ENCODE measurements at regions not wholly inside any gene's neighbourhood (a gene's known extent, or its start where the extent isn't known, plus 50 kb on each side); places are given as distances from the start of the nearest gene placed in this dataset.

GRCh38 chr16:86863609-86864008 is 285.3 kb downstream of the FOXL1 start:
- H3K4me1 Mint-ChIP-seq (ENCODE audit: unreplicated experiment) = peaks cover 2% of the 10 kb centered on the region

GRCh38 chr16:86864586-86864985 is 286.2 kb downstream of the FOXL1 start:
- Mint-ChIP-seq H3K27ac (ENCODE audit: unreplicated experiment) (no peak overlapping the region), H3K4me3 (ENCODE audit: unreplicated experiment) (no peak overlapping the region), H3K27me3 (ENCODE audit: unreplicated experiment) (peaks cover 2% of the 10 kb centered on the region), H3K36me3 (ENCODE audit: low read depth, unreplicated experiment) (no peaks in the 10 kb centered on the region), H3K9me3 (ENCODE audit: unreplicated experiment) (no peaks in the 10 kb centered on the region), H3K4me1 (ENCODE audit: unreplicated experiment) (peaks cover 2% of the 10 kb centered on the region)
- no peak for DNase-seq (ENCODE audit: low spot score)
- TF ChIP-seq CTCF (IDR thresholded peaks at IDR 0.05; ENCODE audit: unreplicated experiment) = no peak

More at GRCh38 chr16:86863609-86864008, 285.3 kb downstream of the FOXL1 start:
- Mint-ChIP-seq H3K4me3 (ENCODE audit: unreplicated experiment) (no peak overlapping the region), H3K27me3 (ENCODE audit: unreplicated experiment) (peaks cover 2% of the 10 kb centered on the region), H3K9me3 (ENCODE audit: unreplicated experiment) (no peaks in the 10 kb centered on the region), H3K27ac (ENCODE audit: unreplicated experiment) (no peak overlapping the region), H3K36me3 (ENCODE audit: low read depth, unreplicated experiment) (no peaks in the 10 kb centered on the region)
- no peak for TF ChIP-seq CTCF (IDR thresholded peaks at IDR 0.05; ENCODE audit: unreplicated experiment)
- no peak for DNase-seq (ENCODE audit: low spot score)

- no peak for TF ChIP-seq CTCF (IDR thresholded peaks at IDR 0.05; ENCODE audit: unreplicated experiment)
- peaks cover 2% of the 10 kb centered on the region for H3K27me3 Mint-ChIP-seq (ENCODE audit: unreplicated experiment)
- H3K9me3 Mint-ChIP-seq (ENCODE audit: unreplicated experiment) = no peaks in the 10 kb centered on the region
- peaks cover 1% of the 10 kb centered on the region for H3K4me1 Mint-ChIP-seq (ENCODE audit: unreplicated experiment)
- DNase-seq (ENCODE audit: low spot score) = no peak
- no peak overlapping the region for H3K27ac Mint-ChIP-seq (ENCODE audit: unreplicated experiment)
- H3K36me3 Mint-ChIP-seq (ENCODE audit: low read depth, unreplicated experiment) = no peaks in the 10 kb centered on the region
- H3K4me3 Mint-ChIP-seq (ENCODE audit: unreplicated experiment) = no peak overlapping the region
These were observed 287.7 kb downstream of the FOXL1 start for GRCh38 chr16:86865851-86866662.

- H3K4me3 Mint-ChIP-seq (ENCODE audit: unreplicated experiment) = no peak overlapping the region
- TF ChIP-seq CTCF (IDR thresholded peaks at IDR 0.05; ENCODE audit: unreplicated experiment) = no peak
- no peaks in the 10 kb centered on the region for H3K9me3 Mint-ChIP-seq (ENCODE audit: unreplicated experiment)
- DNase-seq (ENCODE audit: low spot score) = no peak
- H3K36me3 Mint-ChIP-seq (ENCODE audit: low read depth, unreplicated experiment) = no peaks in the 10 kb centered on the region
- H3K27me3 Mint-ChIP-seq (ENCODE audit: unreplicated experiment) = peaks cover 2% of the 10 kb centered on the region
- peaks cover 7% of the 10 kb centered on the region for H3K4me1 Mint-ChIP-seq (ENCODE audit: unreplicated experiment)
- no peak overlapping the region for H3K27ac Mint-ChIP-seq (ENCODE audit: unreplicated experiment)
These were observed 288.8 kb downstream of the FOXL1 start for GRCh38 chr16:86866986-86867722.

- H3K4me1 Mint-ChIP-seq (ENCODE audit: unreplicated experiment) = peaks cover 7% of the 10 kb centered on the region
- DNase-seq (ENCODE audit: low spot score) = no peak
- H3K27ac Mint-ChIP-seq (ENCODE audit: unreplicated experiment) = no peak overlapping the region
- H3K27me3 Mint-ChIP-seq (ENCODE audit: unreplicated experiment) = peaks cover 2% of the 10 kb centered on the region
- no peak overlapping the region for H3K4me3 Mint-ChIP-seq (ENCODE audit: unreplicated experiment)
- no peaks in the 10 kb centered on the region for H3K9me3 Mint-ChIP-seq (ENCODE audit: unreplicated experiment)
- no peaks in the 10 kb centered on the region for H3K36me3 Mint-ChIP-seq (ENCODE audit: low read depth, unreplicated experiment)
- no peak for TF ChIP-seq CTCF (IDR thresholded peaks at IDR 0.05; ENCODE audit: unreplicated experiment)
These were observed 289.7 kb downstream of the FOXL1 start for GRCh38 chr16:86868070-86868469.

Measured in endothelial cell (in vitro differentiated cells).